ENCODE measurements at regions not wholly inside any gene's neighbourhood (a gene's known extent, or its start where the extent isn't known, plus 50 kb on each side); places are given as distances from the start of the nearest gene placed in this dataset.

GRCh38 chr5:102682101-102682647 lies 72.9 kb upstream of the PAM start:
- TF ChIP-seq CTCF (IDR thresholded peaks at IDR 0.05 in 2 of 3, conservative IDR thresholded peaks at IDR 0.05 in 1 of 3; ENCODE audit: control insufficient read depth in 2 of 3, extremely low read depth in 1 of 3, insufficient read depth in 1 of 3, low read depth in 3 of 3, low read length in 3 of 3) (no peak), SRF (IDR thresholded peaks at IDR 0.05; ENCODE audit: low read depth in 2 of 2, low read length in 2 of 2) (no peak), ATF2 (IDR thresholded peaks at IDR 0.05; ENCODE audit: low read length) (no peak), CEBPB (IDR thresholded peaks at IDR 0.05; ENCODE audit: borderline replicate concordance in 1 of 2, low read depth in 2 of 2, low read length in 2 of 2) (no peak), SIX5 (IDR thresholded peaks at IDR 0.05; ENCODE audit: low read depth, low read length, severe bottlenecking) (no peak), HDAC2 (IDR thresholded peaks at IDR 0.05) (no peak), MAX (IDR thresholded peaks at IDR 0.05; ENCODE audit: low read depth, low read length) (no peak), CUX1 (IDR thresholded peaks at IDR 0.05; ENCODE audit: insufficient replicate concordance, low read depth, low read length) (no peak)

All from GM12878 (cell line).